Activated naive CD8-positive, alpha-beta T cell treated with anti-CD3 and anti-CD28 coated beads, Interleukin-2, amount 10 ng/mL, durations not matched to agents 7 days and 5 days (primary cell): ENCODE measurements at regions not wholly inside any gene's neighbourhood (a gene's known extent, or its start where the extent isn't known, plus 50 kb on each side); places are given as distances from the start of the nearest gene placed in this dataset.
"Not testable (repeated sequence)": the region's sequence is repeated elsewhere in the genome, so short reads cannot be mapped to it uniquely, and the experiment has no call there.

Experiments used
- ATAC-seq: fragments of 150-1000 bp; cut with Tn5 transposase; one replicate; pipeline ENCODE4 v1.10.0; 2021; ENCODE audit warnings: low read depth, moderate library complexity
- POLR2A ChIA-PET: fragments of 350-600 bp; sonication (Branson Sonifier 250); formaldehyde crosslinking; loops from one replicate; lab custom pipeline; 2021; ENCODE audit warnings: antibody characterized with exemption; lab: Charles Lee
- DNase-seq: peaks from one replicate; pipeline ENCODE4 v3.0.0; 2021
- H3K27ac Mint-ChIP-seq: one replicate; pipeline ENCODE4 v1.8.0; 2022; ENCODE audit warnings: mild to moderate bottlenecking, mixed read lengths
- H3K27me3 Mint-ChIP-seq: one replicate; pipeline ENCODE4 v1.8.0; 2022; ENCODE audit warnings: mild to moderate bottlenecking, moderate library complexity, mixed read lengths
- H3K36me3 Mint-ChIP-seq: one replicate; pipeline ENCODE4 v1.8.0; 2021; ENCODE audit warnings: mild to moderate bottlenecking, mixed read lengths
- H3K4me1 Mint-ChIP-seq: one replicate; pipeline ENCODE4 v1.8.0; 2021; ENCODE audit warnings: mixed read lengths
- H3K4me3 Mint-ChIP-seq: one replicate; pipeline ENCODE4 v1.8.0; 2022; ENCODE audit warnings: mild to moderate bottlenecking, moderate library complexity, mixed read lengths
- H3K9me3 Mint-ChIP-seq: one replicate; pipeline ENCODE4 v1.8.0; 2021; ENCODE audit warnings: mixed read lengths

DNA sequence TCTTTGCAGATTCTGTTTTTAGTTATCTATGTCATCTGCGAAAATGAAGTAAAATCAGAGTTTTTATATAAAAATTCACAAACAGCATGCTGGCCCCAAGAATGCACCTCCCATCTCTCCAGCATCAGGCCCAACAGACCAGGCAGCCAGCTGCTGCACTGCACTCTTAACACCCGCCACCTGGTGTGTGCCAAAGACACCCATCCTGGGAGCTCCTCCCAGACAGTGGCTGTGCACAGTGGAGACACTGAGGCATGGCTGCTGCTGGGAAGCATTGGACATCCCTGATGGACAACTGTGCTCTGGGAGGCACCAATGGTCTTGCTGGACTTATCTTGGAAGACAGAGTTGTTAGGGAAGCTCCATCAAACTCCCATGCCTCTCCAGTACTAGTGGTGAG is 817.2 kb downstream of the TMEM121 start:
- Mint-ChIP-seq H3K27me3 (peaks cover 18% of the 10 kb centered on the region), H3K36me3 (no peaks in the 10 kb centered on the region), H3K4me1 (no peaks in the 10 kb centered on the region), H3K4me3 (no peak overlapping the region), H3K27ac (no peak overlapping the region), H3K9me3 (no peaks in the 10 kb centered on the region)
- ATAC-seq (no peak), DNase-seq (no peak)
- POLR2A ChIA-PET: no interaction called here

DNA sequence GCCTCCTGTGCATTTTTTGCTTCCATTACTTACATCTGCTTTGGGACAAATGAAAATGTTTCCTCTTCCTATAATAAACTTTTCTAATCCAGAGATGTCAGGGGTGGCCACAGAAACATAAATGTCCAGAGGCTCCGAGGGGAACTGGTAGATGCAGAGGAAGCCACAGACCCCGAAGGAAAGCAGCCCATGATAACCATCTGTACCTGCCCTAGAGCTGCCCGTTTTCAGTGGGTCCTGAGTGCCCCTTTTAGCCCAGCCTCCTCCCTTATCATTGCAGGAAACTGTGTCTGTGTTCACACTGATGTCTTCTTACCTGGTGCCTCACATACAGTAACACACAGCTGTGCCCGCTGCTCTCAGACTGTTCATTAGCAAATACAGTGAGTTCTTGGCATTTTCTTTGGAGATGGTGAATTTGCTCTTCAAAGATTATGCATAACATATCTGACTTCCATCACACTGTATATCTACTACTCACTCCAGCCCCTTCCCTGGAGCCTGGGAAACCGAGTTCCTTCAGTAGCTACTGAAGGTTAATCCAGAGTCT is 817.8 kb downstream of the TMEM121 start:
- H3K4me1 Mint-ChIP-seq, H3K36me3 Mint-ChIP-seq, H3K9me3 Mint-ChIP-seq, H3K4me3 Mint-ChIP-seq, POLR2A ChIA-PET, H3K27ac Mint-ChIP-seq, ATAC-seq, DNase-seq: not testable (repeated sequence)
- peaks cover 18% of the 10 kb centered on the region for H3K27me3 Mint-ChIP-seq

DNA sequence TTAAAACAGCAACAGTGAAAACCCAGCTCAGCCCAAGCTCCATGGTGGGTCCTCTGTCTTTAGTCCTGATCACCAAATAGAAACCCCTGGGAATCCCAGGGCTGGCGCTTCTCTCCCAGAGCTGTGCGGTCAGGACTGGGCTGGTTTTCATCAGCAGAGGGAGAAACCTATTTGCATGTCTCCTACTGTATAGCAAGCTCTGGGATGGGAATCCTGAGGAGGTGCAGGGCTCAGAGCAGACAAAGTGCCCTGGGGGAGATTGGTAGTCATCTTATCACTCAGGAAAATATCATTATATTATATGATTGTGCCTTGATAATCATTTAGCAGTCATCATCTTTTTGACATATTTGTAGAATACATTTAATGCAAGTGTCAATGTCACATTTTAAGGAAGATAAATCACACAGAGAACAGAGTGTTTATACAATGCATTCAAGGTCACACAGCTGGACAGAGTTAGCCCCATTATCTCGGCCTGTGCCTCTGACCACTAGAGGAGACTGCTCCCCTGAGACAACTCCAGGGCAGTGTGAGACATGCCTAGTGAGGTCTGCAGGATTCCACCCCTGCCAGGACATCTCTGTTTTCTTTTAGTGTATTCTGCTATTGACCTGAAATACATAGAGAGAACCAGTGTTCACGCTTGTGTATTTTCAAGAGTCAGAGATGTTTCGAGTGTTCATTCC is 818.6 kb downstream of the TMEM121 start:
- ATAC-seq, DNase-seq, POLR2A ChIA-PET, H3K9me3 Mint-ChIP-seq, H3K4me1 Mint-ChIP-seq, H3K36me3 Mint-ChIP-seq, H3K4me3 Mint-ChIP-seq, H3K27ac Mint-ChIP-seq: not testable (repeated sequence)
- H3K27me3 Mint-ChIP-seq: peaks cover 18% of the 10 kb centered on the region

DNA sequence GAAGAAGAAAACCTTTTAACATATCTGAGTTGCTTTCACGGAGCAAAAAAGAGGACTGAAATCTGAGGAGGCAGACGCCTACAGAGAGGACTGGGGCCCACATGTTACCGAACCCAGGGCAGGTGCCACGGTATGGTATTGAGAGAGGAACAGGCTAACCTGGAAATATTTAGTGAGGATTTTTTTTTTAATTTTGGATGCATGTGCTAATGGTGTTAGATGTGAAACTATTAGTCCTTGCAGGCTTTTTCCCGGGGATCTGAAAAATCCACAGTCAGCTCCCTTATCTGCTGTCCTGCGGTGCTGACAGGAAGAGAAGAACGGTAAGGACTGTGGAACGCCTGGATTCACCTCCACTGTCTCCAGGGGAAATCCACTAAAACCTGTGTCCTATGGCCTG is 819.7 kb downstream of the TMEM121 start:
- H3K4me3 Mint-ChIP-seq: no peak overlapping the region
- POLR2A ChIA-PET: no interaction called here

DNA sequence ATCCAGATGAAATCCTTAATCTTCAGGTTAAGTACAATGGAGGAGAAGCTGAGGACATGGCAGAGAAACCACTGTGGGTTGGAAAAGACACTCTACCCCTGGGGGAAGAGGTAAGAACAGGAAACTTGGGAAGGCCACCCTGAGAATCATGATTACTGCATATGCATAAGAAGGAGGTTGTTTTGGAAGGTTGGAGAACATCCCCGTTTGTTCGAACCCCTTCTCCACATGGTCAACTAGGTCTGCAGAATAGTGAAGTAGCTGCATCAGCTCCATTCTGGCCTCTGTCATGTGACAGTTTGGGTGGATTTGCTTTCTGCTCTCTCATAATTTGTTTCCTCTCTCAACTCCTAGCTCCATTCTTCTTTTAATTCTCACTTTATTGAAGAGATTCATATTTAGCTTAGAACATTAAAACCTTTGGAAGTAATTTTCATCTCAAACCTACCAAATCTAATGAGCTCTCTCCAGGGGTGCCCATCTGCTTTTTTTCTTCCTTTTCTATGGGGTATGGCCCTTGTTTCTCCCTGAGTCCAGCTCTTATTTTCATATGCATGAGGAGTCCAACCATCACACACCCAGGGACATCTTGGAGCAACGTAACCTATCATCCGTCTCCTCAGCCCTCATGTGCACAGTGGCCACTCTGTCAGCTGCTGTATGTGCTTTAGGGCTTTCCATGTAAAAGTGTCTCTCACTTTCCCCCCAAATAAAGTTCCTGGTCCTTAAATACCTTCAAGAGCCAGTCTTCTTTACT is 820.3 kb downstream of the TMEM121 start:
- H3K27me3 Mint-ChIP-seq: peaks cover 14% of the 10 kb centered on the region
- H3K36me3 Mint-ChIP-seq: no peaks in the 10 kb centered on the region
- H3K4me3 Mint-ChIP-seq: no peak overlapping the region
- no peak overlapping the region for H3K27ac Mint-ChIP-seq
- H3K4me1 Mint-ChIP-seq: no peaks in the 10 kb centered on the region
- H3K9me3 Mint-ChIP-seq: no peaks in the 10 kb centered on the region
- ATAC-seq (no peak), DNase-seq (no peak)
- POLR2A ChIA-PET: no interaction called here

More for the DNA sequence above, 819.7 kb downstream of the TMEM121 start:
- Mint-ChIP-seq H3K27ac (no peak overlapping the region), H3K9me3 (no peaks in the 10 kb centered on the region), H3K4me1 (no peaks in the 10 kb centered on the region), H3K36me3 (no peaks in the 10 kb centered on the region), H3K27me3 (peaks cover 14% of the 10 kb centered on the region)
- ATAC-seq (no peak), DNase-seq (no peak)

DNA sequence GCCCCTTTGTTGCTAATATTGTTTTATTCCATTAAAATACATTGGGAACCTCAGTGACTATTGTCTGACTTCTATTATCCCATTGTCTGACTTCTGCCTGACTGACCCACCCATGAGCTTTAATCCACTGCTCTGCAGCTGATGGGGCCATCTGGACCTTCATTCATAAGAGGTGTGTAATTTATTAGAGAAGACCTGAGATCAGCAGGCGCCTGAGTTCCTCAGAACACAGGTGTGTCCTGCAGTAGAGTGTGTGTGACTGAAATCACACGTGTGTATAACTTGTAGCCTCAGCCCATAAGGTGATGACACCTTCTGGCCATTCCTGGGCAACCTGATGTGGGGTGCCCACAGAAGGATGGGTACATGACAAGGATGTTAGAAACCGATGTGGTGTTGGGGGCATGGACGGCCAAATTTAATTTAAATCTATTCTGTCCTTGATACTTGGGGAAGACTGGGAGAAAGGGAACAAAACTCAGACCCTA is 821.0 kb downstream of the TMEM121 start:
- ATAC-seq: no peak
- Mint-ChIP-seq H3K4me3 (no peak overlapping the region), H3K9me3 (no peaks in the 10 kb centered on the region), H3K27me3 (peaks cover 16% of the 10 kb centered on the region), H3K27ac (no peak overlapping the region), H3K36me3 (no peaks in the 10 kb centered on the region), H3K4me1 (no peaks in the 10 kb centered on the region)
- POLR2A ChIA-PET: no interaction called here
- no peak for DNase-seq

DNA sequence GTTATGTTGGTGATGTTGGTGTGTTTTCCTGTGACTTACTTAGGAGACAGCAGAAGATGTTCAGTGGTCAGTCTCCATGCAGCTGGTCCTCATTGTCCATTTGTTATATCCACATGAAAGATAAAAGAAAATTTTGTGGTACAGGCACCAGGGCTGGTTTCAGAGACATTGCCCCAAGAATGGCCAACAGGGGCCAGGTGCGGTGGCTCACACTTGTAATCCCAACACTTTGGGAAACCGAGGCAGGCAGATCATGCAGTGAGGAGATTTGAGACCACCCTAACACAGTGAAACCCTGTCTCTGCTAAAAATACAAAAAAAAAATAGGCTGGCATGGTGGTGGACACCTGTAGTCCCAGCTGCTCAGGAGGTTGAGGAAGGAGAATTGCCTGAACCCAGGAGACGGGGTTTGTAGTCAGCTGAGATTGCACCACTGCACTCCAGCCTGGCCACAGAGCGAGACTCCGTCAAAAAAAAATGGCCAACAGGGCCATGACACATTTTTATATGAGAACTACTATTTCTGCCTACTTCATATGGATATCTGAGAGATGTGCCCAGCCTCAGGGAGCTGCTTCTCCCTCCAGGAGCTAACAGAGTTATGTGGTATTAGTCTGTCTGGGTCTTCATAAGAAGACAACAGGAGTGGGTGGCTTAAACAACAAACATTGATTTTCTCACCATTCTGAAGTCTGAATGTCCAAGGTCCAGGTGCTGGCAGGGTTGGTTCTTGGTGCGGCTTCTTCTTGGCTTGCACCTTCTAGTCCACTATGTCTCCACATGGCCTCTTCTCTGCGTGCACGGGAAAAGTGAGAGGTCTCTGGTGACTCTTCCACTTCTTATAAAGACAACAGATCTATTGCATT is 821.7 kb downstream of the TMEM121 start:
- DNase-seq (no peak), ATAC-seq (no peak)
- Mint-ChIP-seq H3K4me3 (no peak overlapping the region), H3K36me3 (no peaks in the 10 kb centered on the region), H3K27me3 (peaks cover 16% of the 10 kb centered on the region), H3K27ac (no peak overlapping the region), H3K4me1 (no peaks in the 10 kb centered on the region), H3K9me3 (no peaks in the 10 kb centered on the region)
- POLR2A ChIA-PET: no interaction called here

DNA sequence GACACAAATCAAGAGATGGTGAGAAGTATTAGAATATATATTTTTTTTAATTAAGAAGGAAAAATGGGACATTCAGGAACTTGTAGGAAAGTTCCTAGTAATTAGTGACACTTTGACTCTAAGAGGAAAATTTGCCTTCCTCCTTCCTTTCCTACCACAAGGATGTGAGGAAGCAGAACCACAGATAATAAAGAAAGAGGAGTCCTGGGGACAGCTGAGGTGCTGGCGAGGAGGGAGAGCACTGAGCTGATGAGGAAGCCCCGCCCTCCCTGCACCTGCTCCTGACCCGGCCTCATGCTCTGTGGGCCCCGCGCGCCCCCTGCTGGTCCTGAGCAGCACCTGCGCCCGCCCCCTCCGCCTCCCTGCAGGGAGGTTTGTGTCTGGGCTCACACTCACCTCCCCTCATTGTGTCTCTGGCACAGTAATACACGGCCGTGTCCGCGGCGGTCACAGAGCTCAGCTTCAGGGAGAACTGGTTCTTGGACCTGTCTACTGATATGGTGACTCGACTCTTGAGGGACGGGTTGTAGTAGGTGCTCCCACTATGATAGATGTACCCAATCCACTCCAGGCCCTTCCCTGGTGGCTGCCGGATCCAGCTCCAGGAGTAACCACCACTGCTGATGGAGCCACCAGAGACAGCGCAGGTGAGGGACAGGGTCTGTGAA is 822.6 kb downstream of the TMEM121 start:
- H3K9me3 Mint-ChIP-seq, ATAC-seq, H3K36me3 Mint-ChIP-seq, POLR2A ChIA-PET, H3K4me1 Mint-ChIP-seq, H3K4me3 Mint-ChIP-seq, H3K27ac Mint-ChIP-seq: not testable (repeated sequence)
- peak; percentile 83 for DNase-seq
- H3K27me3 Mint-ChIP-seq: peaks cover 17% of the 10 kb centered on the region

DNA sequence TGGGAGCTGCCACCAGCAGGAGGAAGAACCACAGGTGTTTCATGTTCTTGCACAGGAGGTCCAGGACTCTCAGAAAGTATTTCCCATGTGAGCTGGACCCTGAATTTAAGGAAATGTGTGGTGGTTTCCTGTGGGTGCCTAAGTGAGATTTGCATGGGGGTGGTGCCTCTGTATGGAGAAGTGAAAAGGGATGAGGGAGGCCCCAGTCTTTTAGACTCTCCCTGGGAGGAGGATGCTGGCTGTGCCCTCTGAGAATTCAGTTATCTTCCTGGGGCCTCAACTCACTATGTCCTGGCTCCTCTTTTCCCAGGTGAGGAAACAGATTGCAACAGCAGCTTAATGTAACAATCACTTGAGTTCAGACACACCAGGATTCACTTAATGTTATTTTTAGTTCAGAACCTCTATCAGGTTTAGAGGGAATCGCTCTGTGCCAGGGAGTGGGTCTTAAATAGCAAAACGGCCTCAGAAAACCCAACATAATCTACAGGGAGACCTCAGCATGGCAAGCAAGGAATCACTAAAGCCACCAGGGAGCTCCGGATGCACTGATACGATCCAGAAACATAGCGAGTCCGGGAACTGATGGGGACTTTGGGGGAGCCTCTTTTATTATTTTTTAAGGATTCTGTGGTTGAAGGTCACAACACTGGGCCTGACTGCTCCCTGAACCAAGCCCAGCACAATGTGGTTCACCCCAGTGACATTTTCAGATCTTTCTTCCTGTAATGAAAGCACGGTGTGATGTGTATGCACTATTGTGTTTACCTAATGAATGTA is 823.5 kb downstream of the TMEM121 start:
- H3K4me3 Mint-ChIP-seq, H3K27ac Mint-ChIP-seq, POLR2A ChIA-PET, H3K36me3 Mint-ChIP-seq, H3K9me3 Mint-ChIP-seq, DNase-seq, H3K4me1 Mint-ChIP-seq, ATAC-seq: not testable (repeated sequence)
- H3K27me3 Mint-ChIP-seq: peaks cover 22% of the 10 kb centered on the region

DNA sequence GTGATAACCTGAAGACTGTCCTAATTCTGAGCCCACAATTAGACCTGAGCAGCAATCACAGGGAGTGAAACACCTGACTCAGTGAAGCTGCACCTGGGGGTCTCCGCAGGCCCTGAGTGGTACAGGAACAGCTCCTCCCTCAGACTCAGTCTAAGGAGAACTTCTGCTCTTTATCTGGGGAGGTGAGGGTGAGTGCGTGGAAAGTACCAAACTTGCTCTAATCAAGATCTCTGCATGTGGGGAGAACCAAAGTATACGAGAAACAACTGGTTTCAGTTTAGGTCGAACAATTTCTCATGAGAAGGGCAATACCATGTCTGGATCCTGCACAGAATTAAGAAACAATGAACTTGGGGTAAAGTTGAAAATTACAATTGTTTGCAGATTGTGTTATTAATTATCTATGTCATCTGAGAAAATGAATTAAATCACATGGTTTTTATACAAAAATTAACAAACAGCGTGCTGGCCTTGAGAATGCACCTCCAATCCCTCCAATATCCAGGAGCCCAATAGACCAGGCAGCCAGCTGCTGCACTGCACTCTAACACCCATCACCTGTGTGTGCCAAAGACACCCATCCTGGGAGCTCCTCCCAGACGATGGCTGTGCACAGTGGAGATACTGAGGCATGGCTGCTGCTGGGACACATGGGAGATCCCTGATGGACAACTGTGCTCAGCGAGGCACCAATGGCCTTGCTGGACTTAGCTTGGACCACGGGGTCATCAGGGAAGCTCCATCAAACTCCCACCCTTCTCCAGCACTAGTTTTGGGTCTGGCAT is 828.8 kb downstream of the TMEM121 start:
- POLR2A ChIA-PET, H3K27ac Mint-ChIP-seq, H3K4me1 Mint-ChIP-seq, H3K9me3 Mint-ChIP-seq, H3K4me3 Mint-ChIP-seq, DNase-seq, ATAC-seq, H3K36me3 Mint-ChIP-seq: not testable (repeated sequence)
- H3K27me3 Mint-ChIP-seq: peaks cover 31% of the 10 kb centered on the region

DNA sequence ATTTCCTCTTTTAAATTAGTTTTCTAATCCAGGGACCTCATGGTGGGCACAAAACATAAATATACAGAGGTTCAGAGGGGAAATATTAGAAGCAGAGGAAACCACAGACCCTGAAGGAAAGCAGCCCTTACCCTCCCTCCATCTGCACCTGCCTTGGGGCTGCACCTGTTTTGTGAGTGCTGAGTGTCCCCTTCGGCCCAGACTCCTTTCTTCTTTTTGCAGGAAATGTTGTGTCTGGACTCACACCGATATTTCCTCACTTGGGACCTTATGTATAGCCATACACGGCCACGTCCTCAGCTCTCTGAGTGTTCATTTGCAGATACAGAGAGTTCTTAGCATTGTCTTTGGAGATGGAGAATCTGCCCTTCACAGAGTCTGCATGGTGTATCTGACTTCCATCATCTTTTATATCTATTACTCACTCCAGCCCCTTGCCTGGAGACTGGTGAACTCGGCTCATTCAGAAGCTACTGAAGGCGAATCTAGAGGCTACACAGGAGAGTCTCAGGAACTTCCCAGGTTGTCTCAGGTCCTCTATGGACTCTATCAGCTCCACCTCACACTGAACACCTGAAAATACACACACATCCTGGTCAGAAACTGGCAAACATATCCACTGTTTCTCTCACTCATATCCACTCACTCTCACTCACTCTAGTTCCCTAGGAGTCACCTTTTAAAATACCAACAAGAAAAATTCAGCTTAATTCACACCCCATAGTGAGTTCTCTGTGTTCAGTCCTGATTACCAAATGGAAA is 829.7 kb downstream of the TMEM121 start:
- DNase-seq, H3K27ac Mint-ChIP-seq, H3K4me3 Mint-ChIP-seq, H3K36me3 Mint-ChIP-seq, H3K9me3 Mint-ChIP-seq, POLR2A ChIA-PET, ATAC-seq, H3K4me1 Mint-ChIP-seq: not testable (repeated sequence)
- H3K27me3 Mint-ChIP-seq: peaks cover 32% of the 10 kb centered on the region
